GM19324 (cell line): ENCODE measurements at regions not wholly inside any gene's neighbourhood (a gene's known extent, or its start where the extent isn't known, plus 50 kb on each side); places are given as distances from the start of the nearest gene placed in this dataset.
"Not testable (repeated sequence)": the region's sequence is repeated elsewhere in the genome, so short reads cannot be mapped to it uniquely, and the experiment has no call there.

Experiments used
- ATAC-seq: cut with Tn5 transposase; IDR thresholded peaks from one replicate; pipeline ENCODE4 v1.9.1; 2021; ENCODE audit warnings: mild to moderate bottlenecking, moderate library complexity; ENCODE audit not compliant: unreplicated experiment, low FRiP score

DNA sequence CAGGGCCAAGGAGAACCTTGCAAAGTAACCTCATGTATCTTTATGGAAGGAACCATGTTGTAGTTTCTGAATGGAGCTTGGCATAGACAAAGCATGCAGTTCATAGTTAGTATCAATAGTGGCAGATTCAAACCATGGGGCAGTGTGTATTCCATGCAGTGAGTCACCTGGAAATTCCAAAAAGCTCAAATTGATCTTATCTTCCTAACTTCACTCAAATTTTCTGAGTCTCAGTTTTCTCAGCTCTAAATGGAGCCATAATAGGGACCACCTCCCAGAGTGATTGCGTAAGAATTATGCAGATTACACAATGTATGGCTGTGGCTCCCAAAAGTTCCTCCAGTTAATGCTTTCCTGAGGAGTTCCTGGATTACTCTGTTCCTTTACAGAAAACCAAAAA lies 549.9 kb upstream of the KLF4 start:
- ATAC-seq, result no peak

DNA sequence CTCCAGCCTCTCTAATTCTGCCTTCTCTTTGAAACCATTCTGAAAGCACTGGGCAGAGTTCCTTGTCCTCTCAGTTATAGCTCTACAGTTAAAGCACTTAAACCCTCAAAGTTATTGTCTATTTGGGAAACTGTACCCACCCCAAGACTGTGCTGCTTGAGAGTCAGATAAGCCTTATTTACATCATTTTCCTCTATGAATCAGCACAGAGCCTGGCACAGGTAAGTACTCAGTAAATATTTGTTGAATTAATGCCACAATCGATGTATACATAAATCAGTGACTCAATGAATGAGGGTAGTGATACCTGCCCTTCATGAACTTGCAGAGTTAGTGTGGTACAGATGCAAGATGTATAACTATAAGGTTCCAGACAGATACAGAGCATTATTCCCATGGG lies 549.4 kb upstream of the KLF4 start:
- ATAC-seq, result no peak

DNA sequence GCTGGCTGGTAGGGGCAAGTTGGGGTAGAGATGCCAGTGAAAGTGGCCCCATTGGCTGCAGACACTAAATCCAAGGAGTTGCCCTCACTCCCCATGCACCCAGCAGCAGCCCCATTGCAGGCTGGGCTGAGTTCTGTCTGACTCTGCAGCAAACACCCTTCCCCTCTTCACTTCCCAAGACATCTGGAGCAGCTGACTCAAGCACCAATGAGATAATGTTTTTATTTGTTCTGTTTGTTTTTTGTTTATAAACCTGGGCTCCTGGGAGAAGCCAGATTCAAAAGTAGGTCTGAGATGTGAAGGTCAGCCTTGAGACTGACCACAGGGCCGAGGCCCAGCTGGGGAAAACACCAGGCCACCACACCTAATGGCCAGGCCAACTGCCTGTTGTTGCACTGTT lies 545.9 kb upstream of the KLF4 start:
- ATAC-seq, result no peak

- no peak for ATAC-seq
Observed at GRCh38 chr9:108033976-108034964, 544.7 kb upstream of the KLF4 start.

DNA sequence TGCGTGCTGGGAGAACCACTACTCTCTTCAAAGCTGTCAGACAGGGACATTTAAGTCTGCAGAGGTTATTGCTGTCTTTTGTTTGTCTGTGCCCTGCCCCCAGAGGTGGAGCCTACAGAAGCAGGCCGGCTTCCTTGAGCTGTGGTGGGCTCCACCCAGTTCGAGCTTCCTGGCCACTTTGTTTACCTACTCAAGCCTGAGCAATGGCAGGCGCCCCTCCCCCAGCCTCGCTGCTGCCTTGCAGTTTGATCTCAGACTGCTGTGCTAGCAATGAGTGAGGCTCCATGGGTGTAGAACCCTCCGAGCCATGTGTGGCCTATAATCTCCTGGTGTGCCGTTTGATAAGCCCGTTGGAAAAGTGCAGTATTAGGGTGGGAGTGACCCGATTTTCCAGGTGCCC lies 542.5 kb upstream of the KLF4 start:
- ATAC-seq, result not testable (repeated sequence)

DNA sequence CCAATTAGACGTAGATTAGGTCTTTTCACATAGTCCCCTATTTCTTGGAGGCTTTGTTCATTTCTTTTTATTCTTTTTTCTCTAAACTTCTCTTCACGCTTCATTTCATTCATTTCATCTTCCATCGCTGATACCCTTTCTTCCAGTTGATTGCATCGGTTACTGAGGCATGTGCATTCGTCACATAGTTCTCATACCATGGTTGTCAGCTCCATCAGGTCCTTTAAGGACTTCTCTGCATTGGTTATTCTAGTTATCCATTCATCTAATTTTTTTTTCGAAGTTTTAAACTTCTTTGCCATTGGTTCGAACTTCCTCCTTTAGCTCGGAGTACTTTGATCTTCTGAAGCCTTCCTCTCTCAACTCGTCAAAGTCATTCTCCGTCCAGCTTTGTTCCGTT lies 541.7 kb upstream of the KLF4 start:
- ATAC-seq, result not testable (repeated sequence)

GRCh38 chr9:108026718-108027117 lies 537.1 kb upstream of the KLF4 start:
- ATAC-seq, result not testable (repeated sequence)

DNA sequence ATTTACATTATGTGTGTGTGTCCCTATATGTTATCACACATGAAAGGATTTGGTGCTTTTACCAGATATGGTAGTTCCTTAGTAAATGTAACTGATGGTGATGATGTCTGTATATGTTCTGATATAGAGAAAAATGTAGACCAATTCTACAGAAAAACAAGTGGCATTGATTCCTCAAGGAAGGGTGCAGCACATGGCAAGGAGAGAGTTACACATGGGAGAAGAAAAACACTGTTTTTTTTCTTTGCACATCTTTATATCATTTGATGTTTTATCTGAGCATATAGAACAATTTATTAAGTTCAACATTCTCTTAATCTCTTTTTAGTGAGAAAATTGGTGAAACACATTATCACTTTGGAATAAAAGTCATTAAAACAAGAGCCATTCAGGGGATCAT lies 535.0 kb upstream of the KLF4 start:
- no peak for ATAC-seq

DNA sequence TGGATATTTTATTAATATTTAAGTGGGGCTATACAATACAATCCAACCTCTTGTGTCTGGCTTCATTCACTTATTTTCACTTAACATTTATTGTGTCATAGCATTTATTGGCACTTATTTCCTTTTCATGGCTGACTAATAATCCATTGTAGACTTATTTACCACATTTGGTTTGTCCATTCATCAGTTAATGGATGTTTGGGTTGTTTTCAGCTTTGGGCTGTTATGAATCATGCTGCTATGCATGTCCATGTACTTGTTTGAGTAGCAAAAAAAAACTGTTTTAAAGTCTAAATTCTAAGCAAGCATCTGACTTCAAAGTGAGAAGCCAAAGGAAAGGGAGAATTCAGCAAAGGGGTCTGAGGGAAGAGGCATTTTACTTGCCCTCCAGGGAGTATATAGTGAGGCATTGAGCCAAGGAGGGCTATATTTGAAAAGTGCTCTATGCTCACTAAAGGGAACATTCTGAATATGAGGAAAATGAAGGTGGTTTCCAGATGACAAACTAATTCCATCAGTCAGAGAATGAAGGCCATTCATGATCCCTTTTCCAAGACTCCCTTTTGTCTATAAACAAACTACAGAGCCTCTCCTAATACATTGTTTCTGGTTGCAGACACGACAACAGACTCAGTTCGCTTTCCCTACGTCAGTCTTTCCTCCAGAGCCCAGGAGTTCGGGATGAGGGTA lies 532.8 kb upstream of the KLF4 start:
- ATAC-seq, result no peak

- no peak for ATAC-seq
Observed at GRCh38 chr9:108021096-108021710, 531.6 kb upstream of the KLF4 start.

- ATAC-seq, result no peak
Observed at GRCh38 chr9:108019821-108020220, 530.3 kb upstream of the KLF4 start.

GRCh38 chr9:108017671-108018070 lies 528.1 kb upstream of the KLF4 start:
- no peak for ATAC-seq

DNA sequence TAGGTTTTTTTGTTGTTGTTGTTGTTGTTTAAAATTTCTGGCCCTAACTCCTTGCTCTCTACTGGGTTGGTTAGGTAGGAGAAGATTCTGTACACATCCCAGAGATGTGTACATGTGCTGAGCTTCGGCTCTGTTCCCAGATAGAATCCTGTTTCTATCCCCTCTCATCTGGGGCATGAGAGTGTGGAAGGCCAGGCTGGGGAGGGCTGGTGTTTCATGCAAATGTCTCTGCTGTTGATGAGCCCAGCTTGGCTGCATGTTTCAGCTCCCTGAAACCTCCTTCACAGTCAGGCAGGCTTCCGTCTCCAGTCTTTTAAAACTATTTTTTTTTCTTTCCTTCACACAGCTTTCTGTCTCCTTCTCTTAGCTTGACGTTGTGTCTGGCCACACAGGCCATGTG lies 526.9 kb upstream of the KLF4 start:
- no peak for ATAC-seq

GRCh38 chr9:108015690-108016089 lies 526.1 kb upstream of the KLF4 start:
- ATAC-seq, result no peak

GRCh38 chr9:108014353-108014752 lies 524.8 kb upstream of the KLF4 start:
- no peak for ATAC-seq

DNA sequence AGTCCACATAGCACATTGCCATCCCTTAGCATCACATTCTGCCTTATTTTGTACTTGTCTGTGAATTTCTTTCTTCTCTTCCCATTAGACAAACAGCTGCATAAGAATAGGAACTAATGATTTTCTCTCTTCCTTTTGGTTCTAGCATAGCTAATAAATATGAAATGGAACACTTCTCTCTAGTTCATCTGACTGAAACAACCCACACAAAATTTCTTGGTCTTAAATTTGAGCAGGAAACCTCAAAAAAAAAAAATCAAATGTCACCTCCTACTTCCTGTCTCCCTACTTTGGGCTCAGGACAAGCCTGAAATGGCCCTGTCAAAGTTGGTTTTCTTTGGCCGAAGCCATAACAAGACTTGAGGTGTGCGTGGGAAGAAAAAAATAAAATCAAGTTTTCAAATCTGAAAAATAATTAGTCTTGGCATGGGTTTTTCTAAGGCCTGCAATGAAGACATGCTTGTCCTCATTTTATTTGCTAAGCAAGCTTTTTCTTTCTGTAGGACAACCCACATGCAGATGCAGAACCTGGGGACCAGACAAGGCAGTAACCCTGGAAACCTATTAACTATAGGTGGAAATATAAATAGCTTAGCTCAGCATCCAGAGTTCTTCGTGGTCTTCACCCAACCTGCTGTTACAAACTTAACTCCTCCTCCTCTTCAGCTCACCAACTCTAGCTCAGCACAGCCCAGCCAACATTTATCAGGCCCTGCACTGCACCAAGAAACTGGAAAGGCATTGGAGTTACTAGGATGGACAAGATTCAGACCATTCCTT lies 523.5 kb upstream of the KLF4 start:
- no peak for ATAC-seq

- ATAC-seq, result no peak
Observed at GRCh38 chr9:108012405-108012804, 522.8 kb upstream of the KLF4 start.

DNA sequence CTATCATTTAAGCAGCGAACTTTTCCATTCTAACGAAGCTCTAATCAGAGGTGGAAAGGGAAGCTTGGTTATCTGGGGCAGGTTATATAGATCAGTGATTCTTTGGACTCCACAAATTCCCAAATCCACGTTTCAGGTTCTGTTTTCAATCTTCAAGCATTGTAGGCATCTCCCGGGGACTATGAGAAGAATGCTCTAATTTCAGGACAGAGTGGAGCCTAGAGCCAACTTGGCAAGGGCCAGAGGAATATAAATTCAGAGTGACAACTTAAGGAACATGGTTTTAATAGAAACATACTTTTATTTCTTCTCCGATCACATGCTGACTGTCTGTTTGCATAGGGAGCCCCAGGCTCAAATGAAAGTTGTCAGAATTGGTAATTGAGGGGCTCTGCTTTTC lies 514.0 kb upstream of the KLF4 start:
- ATAC-seq, result no peak

DNA sequence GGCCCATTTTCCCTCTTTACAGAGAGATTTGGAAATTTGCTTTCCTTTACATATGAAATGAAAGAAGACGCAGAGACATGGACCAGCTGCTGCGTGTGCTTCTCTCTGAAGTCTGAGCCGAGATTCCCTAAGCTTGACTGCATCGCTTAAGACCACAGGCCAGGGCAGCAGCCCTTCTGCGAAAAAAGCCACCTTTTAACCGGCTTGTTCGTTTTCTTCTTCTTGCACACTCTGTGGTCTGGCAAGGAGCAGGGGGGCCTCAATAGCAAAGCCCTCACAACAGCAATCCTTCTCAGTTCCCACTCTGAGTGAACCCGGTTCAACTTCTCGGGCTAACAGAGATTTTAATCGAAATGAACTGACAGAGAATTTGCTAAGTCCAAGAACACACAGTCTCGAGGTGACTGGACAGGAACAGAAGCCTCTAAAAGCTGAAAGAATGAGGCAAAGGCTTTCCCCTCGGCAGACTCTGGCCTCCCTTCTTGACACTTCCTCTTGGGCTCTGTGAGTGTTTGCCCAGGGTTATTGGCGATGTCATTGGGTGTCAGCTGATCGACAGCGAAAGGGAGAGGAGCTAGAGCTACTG lies 512.9 kb upstream of the KLF4 start:
- no peak for ATAC-seq

DNA sequence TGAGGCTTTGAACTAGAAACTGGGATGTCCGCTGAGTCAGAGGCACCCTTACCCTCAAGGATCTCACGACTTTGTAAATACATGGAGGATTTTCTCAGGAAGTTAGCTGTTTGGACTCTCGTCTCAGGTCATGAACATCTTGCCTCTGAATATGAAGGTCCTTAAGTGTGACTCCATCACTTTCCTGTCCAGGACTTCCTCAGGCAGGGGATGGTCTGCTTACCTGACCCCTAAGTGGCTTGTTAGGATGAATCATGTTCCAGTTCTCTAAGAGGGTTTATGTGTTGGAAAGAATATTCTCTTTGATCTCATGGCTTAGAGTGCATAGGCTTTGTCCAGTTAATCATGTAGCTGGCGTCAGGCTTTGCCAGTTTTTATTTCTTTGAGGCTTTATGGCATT lies 511.7 kb upstream of the KLF4 start:
- ATAC-seq, result no peak
